ENCODE measurements at regions not wholly inside any gene's neighbourhood (a gene's known extent, or its start where the extent isn't known, plus 50 kb on each side); places are given as distances from the start of the nearest gene placed in this dataset.
"Not testable (repeated sequence)": the region's sequence is repeated elsewhere in the genome, so short reads cannot be mapped to it uniquely, and the experiment has no call there.

DNA sequence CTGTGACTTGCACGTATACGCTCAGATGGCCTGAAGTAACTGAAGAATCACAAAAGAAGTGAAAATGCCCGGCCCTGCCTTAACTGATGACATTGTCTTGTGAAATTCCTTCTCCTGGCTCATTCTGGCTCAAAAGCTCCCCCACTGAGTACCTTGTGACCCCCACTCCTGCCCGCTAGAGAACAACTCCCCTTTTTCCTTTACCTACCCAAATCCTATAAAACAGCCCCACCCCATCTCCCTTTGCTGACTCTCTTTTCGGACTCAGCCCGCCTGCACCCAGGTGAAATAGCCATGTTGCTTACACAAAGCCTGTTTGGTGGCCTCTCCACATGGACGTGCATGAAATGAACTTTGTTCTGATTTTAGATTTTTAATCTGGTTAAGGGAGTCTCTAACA lies 81.3 kb downstream of the EBNA1BP2 start:
- TF ChIP-seq POLR2AphosphoS5, POLR2A (IDR thresholded peaks at IDR 0.05): not testable (repeated sequence)
- TF ChIP-seq, protein P1, sequence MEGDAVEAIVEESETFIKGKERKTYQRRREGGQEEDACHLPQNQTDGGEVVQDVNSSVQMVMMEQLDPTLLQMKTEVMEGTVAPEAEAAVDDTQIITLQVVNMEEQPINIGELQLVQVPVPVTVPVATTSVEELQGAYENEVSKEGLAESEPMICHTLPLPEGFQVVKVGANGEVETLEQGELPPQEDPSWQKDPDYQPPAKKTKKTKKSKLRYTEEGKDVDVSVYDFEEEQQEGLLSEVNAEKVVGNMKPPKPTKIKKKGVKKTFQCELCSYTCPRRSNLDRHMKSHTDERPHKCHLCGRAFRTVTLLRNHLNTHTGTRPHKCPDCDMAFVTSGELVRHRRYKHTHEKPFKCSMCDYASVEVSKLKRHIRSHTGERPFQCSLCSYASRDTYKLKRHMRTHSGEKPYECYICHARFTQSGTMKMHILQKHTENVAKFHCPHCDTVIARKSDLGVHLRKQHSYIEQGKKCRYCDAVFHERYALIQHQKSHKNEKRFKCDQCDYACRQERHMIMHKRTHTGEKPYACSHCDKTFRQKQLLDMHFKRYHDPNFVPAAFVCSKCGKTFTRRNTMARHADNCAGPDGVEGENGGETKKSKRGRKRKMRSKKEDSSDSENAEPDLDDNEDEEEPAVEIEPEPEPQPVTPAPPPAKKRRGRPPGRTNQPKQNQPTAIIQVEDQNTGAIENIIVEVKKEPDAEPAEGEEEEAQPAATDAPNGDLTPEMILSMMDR (IDR thresholded peaks at IDR 0.05) = not testable (repeated sequence)

Data from gastroesophageal sphincter (tissue), 3 donors.